Fibroblast of the aortic adventitia (primary cell): ENCODE measurements at regions not wholly inside any gene's neighbourhood (a gene's known extent, or its start where the extent isn't known, plus 50 kb on each side); places are given as distances from the start of the nearest gene placed in this dataset.

Experiments
- DNase-seq: peaks from one replicate; pipeline ENCODE4 v3.0.0-alpha.2; 2010; ENCODE audit warnings: low read depth
- H3K4me3 ChIP-seq: 2 replicates; pipeline ENCODE4 v1.5.1; 2011; ENCODE audit warnings: low read depth, mild to moderate bottlenecking, control low read depth, low read length, moderate library complexity
- TF ChIP-seq, protein P1 (sequence below): IDR thresholded peaks from 2 replicates; pipeline ENCODE4 v1.5.1; 2011; ENCODE audit warnings: mild to moderate bottlenecking, low read length, control low read depth, inconsistent platforms; ENCODE audit not compliant: insufficient read depth

GRCh38 chr1:147084273-147085096 lies 87.8 kb downstream of the PRKAB2 start:
- peak overlapping the region; percentile 71 for H3K4me3 ChIP-seq
- peak; percentile 69 for DNase-seq
- TF ChIP-seq, protein P1, sequence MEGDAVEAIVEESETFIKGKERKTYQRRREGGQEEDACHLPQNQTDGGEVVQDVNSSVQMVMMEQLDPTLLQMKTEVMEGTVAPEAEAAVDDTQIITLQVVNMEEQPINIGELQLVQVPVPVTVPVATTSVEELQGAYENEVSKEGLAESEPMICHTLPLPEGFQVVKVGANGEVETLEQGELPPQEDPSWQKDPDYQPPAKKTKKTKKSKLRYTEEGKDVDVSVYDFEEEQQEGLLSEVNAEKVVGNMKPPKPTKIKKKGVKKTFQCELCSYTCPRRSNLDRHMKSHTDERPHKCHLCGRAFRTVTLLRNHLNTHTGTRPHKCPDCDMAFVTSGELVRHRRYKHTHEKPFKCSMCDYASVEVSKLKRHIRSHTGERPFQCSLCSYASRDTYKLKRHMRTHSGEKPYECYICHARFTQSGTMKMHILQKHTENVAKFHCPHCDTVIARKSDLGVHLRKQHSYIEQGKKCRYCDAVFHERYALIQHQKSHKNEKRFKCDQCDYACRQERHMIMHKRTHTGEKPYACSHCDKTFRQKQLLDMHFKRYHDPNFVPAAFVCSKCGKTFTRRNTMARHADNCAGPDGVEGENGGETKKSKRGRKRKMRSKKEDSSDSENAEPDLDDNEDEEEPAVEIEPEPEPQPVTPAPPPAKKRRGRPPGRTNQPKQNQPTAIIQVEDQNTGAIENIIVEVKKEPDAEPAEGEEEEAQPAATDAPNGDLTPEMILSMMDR = no peak

GRCh38 chr1:147083919-147084272 lies 88.4 kb downstream of the PRKAB2 start:
- DNase-seq = no peak
- H3K4me3 ChIP-seq = peak overlapping the region; percentile 71
- TF ChIP-seq, protein P1 = no peak

DNA sequence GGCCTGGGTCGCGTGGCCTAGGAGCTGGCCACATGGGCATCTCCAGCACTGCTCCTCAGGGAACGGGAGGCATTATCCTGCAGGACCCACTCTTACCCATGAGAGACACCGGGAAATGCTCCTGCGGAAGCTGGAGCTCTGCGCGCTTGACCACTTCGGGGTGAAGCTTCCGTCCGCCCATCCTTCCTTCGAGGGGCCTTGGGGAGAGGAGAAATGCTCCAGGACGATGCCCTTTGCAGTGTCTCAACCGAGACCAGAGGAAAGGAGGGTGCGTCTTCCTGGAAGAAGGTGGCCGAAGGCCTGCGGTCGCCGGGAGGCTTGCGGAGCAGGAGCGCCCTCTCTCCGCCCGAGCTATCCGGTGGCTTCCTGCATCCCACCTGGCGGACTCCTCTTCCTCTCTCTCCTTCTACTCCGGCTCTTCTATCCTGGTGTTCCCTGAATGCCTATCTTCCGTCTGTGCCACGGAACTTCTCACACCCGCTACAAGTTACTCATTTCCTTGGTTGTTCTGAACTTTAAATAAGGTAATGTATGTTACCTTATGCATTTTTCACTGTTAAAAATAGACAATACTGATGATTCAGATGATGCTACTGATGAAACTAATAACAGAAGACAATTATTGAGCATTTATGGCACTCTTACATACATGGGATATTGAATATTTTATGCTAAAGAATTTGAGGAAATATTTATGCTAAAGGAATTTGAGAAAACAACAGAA lies 91.4 kb downstream of the PRKAB2 start:
- TF ChIP-seq, protein P1 = no peak
- no peak for DNase-seq
- no peak overlapping the region for H3K4me3 ChIP-seq

DNA sequence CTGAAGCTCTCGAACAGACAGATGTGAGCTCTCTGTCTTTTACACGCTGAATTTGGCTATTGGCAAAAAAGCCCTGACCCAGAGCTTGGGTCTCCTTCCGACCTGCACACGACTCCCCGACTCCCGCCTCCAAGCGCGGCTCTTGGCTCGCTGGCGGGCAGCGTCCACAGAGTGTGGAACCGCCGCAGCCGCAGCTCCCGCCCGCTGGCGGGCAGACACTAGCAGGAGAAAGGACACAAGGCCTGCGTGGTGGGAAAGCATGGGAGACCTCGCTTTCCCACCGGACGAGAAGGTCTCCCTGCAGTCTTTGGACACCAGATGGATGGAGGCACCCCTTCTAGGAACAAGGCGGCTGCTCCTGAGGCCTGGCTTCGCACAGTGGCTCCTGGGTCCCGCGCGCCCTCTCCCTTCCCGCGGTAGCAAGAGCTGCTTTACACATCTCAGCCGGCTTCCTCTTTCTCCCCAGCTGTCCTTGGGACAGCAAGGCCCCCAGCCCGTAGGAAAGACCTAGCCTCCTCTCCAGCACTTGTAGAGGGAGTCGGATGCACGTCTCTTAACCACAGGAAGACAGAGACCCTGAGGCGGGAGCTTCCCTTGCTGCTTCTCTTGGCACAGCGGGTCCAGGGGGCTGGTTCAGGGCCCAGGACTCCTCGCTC lies 92.1 kb downstream of the PRKAB2 start:
- no peak for DNase-seq
- TF ChIP-seq, protein P1 = no peak
- no peak overlapping the region for H3K4me3 ChIP-seq

DNA sequence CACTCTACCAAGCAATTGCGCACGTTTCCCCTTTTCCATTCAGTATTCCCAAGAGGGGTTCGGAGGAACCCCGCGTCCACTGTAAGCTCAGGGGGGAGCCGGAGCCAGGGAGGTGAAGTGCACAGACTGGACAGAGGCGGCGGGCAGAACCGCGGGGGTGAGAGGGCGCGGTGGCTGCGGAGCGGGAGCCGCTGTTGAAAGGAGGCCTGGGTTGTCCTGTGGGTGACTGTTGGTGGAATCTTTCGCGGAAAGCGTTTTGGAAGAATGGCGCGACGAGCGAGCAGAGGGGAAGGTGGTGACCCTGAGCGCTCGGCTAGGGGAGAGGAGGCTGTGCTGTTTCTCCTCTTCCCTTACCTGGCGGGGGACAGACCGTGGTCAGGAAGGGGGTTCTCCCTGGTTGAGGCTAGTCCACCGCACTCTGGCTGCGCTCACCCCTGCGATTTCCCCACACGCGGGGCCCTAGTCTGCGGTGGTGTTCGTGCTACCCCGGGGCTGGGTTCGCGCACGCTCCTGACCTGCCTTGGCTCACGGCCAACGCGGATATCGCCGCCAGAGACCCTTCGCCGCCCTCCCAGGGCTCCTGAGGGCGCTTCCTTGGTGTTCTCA lies 92.8 kb downstream of the PRKAB2 start:
- H3K4me3 ChIP-seq = no peak overlapping the region
- no peak for DNase-seq
- TF ChIP-seq, protein P1 = no peak

GRCh38 chr1:147078606-147079399 lies 93.5 kb downstream of the PRKAB2 start:
- DNase-seq = no peak
- TF ChIP-seq, protein P1 = no peak
- H3K4me3 ChIP-seq = no peak overlapping the region
